H54 (cell line): ENCODE measurements at regions not wholly inside any gene's neighbourhood (a gene's known extent, or its start where the extent isn't known, plus 50 kb on each side); places are given as distances from the start of the nearest gene placed in this dataset.

Experiments used
- DNase-seq: peaks from one replicate; pipeline ENCODE4 v3.0.0; 2011; ENCODE audit warnings: low spot score, mixed read lengths; ENCODE audit not compliant: insufficient read length
- FAIRE-seq: peaks from 3 replicates; lab custom pipeline; 2011; peaks lifted over from hg19 to GRCh38; lab: Jason Lieb, UNC
- POLR2A ChIP-seq: IDR thresholded peaks from 2 replicates; pipeline ENCODE4 v1.6.1; 2011; ENCODE audit warnings: low read depth, mild to moderate bottlenecking, low read length

DNA sequence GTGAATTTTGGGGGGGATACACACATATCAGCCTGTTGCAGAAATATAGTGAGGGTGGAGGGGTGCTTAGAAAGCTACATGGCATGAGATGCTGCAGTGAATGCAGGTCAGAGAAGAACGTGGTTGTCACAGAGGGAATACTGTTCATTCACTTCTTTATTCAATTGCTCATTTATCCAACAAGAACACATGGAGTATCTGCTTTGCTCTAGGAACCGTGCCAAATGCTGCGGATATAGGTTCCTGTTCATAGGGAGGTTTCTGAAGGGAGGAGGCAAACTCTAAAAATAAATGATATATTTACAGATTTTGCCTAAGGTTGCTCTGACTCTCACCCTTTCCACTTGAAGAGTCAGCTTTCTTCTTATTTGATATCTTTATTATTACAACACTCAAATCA is 444.3 kb upstream of the CLINT1 start:
- no peak for FAIRE-seq
- no peak for TF ChIP-seq POLR2A
- DNase-seq, result no peak

DNA sequence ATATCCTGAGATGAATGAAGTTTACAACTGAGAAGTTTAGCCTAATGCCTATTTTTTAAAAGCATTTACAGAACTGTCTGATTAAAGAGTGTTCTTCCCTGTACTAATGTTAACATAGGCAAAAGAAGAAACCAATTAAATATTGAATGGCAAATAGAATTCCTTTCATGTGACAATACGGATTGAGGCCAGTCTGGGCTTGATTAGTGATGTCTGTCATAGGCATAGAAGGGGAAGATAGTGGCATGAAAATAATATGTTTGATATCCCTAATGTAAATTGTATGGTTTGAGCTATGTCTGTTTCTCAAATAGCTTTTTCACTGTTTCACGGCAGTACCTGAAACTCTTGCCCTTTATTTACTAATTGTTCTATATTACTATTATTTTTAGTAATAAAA is 443.1 kb upstream of the CLINT1 start:
- no peak for TF ChIP-seq POLR2A
- FAIRE-seq (no peak), DNase-seq (no peak)

DNA sequence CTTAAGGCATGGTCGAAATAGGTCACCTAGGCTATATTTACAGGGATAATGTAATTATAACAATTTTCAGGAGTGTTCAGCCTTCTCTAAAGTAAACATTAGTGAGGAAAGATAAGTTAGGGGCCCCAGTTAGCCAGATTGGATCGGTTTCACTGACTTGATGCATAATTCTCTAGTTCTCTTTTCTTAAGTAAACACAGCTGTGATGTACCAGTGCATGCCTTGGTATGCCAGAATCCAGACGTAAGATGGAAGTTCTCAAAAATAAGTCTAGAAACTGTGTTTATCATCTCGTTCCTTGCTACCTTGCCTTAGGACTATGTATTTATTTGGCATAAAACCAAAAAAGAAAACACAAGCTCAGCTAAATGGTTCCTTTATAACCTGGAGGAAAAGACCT is 442.2 kb upstream of the CLINT1 start:
- TF ChIP-seq POLR2A, result no peak
- no peak for FAIRE-seq
- DNase-seq, result no peak

DNA sequence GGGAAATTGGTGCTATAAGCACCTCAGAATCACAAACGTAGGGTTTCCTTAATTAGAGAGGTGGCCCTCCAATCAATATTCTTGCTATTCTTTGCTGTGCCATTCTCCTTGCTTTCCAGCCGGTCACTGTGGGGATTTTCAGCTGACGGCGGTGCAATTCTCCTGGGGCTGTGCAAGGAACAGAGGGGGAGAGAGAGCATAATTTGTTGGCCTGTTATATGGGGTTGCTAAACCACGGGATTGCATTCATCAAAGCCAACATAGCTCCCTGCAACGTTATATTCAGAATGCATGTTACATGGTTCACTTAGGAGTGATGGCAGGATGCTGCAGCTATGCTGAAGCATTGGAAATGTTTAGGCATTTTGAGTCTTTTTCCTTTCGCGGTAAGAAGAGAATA is 441.3 kb upstream of the CLINT1 start:
- TF ChIP-seq POLR2A, result no peak
- DNase-seq (no peak), FAIRE-seq (no peak)

DNA sequence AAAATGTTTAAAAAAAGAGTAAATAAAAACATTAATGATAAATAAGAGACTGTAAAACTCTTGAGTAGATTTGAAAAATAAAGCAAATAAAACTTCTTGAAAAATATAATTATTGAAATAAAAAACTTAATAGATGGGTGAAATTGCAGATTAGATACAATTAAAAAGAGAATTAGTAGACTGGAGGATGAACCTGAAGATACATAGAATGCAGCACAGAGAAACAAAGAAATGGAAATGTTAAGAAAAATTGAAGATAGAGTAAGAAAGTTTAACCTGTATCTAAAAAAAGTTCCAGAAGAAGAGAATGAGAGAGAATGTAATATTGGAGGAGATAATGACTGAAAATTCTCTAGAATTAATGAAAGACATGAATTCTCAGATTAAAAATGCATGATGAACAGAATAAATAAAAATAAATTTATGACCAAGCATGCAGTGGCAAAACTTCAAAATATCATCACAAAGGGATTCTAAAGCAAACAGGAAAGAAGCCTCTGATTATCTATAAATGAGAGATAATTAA is 438.1 kb upstream of the CLINT1 start:
- TF ChIP-seq POLR2A, result no peak
- no peak for DNase-seq
- no peak for FAIRE-seq

DNA sequence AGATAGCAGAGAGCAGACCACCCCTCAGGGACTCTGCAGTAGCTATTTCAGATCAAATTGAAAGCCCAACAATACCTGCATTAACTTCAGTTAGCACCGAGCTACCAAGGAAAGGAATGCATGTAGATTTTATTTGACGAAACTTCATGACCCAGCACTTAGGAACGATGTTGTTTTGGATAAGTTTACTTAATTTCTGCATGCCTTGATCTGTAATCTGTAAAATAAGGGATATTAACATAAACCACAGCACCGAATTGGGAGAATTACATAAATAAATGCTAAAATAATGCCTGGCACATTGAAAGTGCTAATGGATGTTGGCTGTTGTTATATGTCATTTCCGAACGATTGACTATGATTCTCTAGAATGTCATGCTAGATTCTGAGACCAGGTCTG is 435.8 kb upstream of the CLINT1 start:
- TF ChIP-seq POLR2A, result no peak
- DNase-seq (no peak), FAIRE-seq (no peak)

DNA sequence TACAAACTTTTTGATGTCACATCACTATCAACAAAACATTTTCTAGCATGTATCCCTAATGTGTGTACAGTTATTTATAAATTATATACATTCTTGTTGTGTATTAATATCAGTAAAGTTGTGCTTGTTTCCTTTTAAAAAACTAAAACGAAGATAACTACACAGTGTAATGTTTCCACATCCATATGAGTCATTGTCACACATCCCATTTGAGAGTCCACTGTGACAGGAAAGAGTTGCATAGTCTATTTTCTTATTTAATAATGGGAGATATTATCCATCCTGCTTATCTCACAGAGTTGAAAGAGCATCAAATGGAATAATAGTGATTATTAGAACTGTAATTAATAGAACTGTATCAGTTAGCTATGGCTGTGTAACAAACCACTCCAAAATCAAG is 434.0 kb upstream of the CLINT1 start:
- FAIRE-seq, result no peak
- TF ChIP-seq POLR2A, result no peak
- no peak for DNase-seq

DNA sequence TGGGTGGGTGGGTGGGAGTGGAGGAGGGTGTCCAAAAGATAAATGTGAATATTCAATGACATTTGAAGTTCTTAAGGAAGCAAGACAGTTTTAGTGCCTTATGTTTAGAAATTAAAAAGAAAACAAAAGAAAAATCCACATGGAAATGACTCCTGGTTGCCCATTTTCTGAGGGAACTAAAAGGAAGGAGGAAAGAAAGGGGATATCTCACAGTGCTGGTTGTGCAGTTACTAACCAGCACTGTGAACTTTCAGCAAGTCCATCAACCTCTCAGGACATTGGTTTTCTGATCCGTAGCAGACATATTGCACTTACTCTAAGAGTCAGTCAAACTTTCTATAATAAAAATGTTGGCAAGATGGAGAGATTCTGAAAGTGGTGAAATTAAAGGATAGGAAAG is 431.0 kb upstream of the CLINT1 start:
- DNase-seq, result no peak
- no peak for FAIRE-seq

DNA sequence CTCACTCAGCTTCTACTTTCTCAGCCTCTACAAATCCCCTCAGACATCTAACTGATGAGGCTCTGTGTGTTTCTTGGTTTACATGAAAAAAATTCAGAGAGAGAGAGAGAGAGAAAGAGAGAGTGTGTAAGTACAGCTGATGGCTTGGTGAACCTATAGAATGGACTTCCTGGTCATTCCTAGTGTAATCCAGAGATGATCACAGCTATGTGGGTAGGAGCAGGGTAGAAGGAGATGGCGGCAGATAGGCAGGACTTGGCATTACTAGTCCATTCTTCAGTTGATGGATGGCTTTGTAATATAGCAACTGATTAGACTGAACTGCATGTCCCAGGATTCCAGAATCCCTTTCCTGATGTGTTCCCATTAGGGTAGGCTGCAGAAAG is 429.3 kb upstream of the CLINT1 start:
- TF ChIP-seq POLR2A, result no peak
- FAIRE-seq (no peak), DNase-seq (no peak)

More for the DNA sequence above, 431.0 kb upstream of the CLINT1 start:
- no peak for TF ChIP-seq POLR2A

DNA sequence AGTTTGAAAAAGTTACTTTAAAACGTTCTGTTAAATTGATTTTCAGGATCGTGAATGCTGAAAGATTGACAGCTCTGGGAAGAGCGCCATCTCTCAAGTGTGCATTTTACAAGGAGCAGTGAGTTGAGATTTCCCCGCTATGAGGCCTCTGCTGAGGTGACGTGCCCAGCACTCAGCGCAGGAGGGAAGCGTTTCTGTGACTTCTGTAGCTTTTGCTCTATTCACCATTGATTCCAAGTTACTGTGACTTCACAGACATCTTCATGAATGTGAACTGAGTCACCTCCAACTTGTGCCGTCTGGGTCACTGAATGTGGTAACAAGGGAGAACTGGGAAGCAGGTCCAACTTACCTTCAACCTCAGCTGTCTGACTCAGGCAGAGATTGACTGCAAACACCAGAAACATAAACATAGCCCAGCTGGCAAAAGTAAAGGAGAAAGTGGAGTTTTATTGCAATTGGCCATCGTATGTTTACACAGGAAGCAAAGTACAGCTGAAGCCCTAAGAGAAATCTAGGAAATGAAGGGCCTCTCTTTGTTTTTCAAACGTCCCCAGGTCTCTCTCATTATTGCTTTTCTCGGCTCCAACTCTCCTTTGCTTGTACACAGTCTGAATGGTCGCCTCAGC is 428.8 kb upstream of the CLINT1 start:
- DNase-seq, result no peak
- no peak for FAIRE-seq
- TF ChIP-seq POLR2A, result no peak

DNA sequence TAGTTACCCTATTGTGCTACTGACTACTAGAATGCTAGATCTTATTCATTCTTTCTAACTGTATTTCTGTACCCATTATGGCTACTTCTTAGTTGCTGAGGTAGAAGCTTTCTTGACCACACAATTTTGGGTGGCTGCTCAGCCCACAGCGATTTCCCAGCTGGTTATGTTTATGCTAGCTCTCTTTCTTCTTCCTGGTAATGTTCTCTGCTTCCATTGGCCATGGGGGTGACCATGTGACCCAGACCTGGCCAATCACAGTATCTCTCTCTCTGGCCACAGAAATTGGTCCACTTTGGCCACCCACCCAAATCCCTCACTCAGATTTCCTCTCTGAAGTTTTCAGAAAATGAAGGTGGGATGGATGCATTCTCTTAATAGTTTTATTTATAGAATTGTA is 427.9 kb upstream of the CLINT1 start:
- no peak for TF ChIP-seq POLR2A
- FAIRE-seq, result no peak
- no peak for DNase-seq

DNA sequence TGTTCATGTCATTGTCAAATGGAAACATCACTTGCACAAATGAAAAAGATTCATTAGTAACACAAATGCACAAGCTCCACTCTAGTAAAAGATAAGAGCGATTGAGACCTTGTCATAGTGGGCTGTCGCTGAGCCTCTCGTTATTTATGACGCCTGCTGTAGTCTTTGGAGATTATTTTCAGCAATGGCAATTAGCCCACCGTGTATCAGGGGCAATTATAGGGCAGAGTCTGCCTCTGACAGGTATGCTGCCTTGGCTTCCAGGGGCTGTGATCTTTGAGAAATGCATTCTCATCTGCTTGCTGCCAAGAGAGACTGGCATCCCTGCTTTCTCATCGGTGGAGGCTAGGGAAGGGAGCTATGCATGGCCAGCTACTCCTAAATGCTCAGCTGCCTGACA is 426.8 kb upstream of the CLINT1 start:
- TF ChIP-seq POLR2A, result no peak
- DNase-seq (no peak), FAIRE-seq (no peak)

DNA sequence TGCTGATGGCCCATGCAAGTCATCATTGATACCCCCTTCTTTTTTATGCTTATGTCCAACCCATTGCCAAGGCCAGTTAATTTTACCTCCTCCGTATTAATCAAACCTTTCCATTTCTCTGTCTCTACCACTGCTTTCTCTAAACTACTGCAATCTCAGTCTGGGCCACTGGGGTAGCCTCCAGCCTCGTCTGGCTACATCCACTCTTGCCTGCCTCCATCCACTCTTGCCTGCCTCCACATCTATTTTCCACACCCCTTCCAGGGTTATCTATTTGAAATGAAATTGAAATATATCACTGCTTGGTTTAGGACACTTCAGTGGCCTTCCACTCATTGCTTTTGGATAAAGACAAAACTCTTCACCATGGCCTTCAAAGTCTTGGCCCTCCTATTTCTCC is 425.3 kb upstream of the CLINT1 start:
- no peak for TF ChIP-seq POLR2A
- DNase-seq (no peak), FAIRE-seq (no peak)

DNA sequence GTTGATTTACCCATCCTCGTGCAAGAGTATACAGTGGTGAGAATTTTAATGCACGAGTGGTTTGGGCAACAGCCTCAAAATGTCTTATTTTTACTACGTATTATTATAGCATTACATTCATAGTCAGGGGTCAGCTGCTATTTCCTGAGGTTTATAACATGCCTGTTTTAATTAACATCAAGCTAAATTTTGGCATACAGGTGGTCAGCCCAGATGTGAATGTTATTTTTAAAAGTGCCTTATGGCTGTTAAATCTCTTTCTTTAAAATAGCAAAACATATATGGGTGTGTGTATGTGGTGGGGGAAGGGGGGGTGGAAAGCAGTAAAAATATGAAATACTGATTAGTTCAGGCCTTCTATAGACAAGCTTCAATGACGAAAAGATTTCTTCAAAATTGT is 424.5 kb upstream of the CLINT1 start:
- no peak for DNase-seq
- TF ChIP-seq POLR2A, result no peak
- FAIRE-seq, result no peak

DNA sequence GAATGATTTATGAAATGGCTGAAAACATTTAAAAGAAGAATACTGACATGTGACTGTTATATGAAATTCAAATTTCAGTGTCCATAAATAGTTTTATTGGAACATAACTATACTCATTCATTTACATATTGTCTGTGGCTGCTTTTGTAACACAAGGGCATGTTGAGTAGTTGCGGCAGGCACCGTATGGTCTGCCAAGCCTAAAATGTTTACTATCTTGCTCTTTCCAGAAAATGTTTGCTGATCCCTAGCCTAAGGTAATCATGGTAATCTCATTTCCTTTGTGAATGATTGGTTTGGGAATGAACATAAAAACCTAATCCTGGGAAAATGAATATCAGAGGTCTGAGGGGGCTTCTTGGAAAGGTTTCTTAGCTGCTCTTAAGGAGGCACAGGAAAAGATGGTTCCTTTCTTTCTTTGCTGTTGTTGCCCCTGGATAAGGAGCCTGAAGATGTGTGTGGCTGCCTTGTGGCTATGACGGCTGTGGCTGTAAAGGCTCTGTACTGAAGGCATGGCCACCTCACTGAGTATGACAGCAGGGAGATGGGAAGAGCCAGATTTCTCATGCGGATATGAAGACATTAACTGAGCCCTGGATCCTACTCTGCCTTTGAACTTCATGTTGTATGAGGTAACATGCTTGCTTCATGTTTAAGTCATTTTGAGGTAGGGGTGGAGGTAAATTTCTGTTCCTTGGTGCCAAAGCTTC is 419.4 kb upstream of the CLINT1 start:
- FAIRE-seq (no peak), DNase-seq (no peak)

More for the DNA sequence above, 419.4 kb upstream of the CLINT1 start:
- no peak for TF ChIP-seq POLR2A
